ENCODE measurements at regions not wholly inside any gene's neighbourhood (a gene's known extent, or its start where the extent isn't known, plus 50 kb on each side); places are given as distances from the start of the nearest gene placed in this dataset.

DNA sequence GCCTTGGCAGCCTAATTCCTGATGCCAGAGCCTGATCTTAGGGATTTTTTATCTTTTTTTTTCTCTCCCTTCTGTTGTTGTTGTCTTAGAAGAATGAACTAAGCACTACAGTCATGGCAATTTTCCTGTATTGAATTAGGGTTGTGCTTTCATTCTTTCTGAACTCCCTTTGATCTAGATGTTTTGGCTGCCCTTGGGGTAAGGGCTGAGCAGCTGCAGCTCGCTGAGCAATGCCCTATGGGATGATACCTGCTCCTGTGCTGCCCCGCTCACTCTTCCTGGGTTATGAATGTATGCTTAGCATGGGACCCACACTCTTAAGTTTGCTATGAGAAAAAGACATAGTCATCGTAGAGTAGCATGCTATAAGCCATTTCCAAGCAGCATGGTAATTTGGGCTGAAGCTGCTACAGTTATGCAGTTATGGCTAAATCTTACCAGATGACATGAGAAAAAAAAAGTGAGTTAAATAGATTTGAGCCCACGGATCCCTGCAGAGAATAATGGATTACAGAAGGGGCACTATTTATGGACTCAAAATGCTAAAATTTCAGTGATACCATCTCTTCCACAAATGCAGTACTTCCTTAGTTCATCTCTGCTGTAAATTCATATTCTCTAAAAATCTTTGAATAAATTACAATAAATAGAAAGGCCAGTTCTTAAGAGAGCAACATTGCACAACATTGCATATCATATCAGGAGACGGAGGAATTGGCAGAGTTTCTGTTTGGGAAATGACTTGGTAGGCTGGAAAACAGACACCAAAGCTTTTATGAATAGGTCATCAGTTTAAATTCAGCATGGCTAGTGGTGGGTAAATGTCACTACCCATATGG is 79.2 kb upstream of the PTHLH start:
- H3K27me3 ChIP-seq, result no peaks in the 10 kb centered on the region
- WGBS, 3 donors, result 40 to 50% (median 48%) methylated on average over 5 of the region's 5 CpGs
- no peak overlapping the region for H3K4me3 ChIP-seq
- H3K27ac ChIP-seq, result no peak overlapping the region
- H3K36me3 ChIP-seq, result no peaks in the 10 kb centered on the region
- DNase-seq, result no peak
- TF ChIP-seq EP300 (IDR thresholded peaks at IDR 0.05) (no peak), CTCF (IDR thresholded peaks at IDR 0.05) (no peak), POLR2A (IDR thresholded peaks at IDR 0.05) (no peak)
- intact Hi-C loops (cut with DNase I), result loop anchor here in 1 of 4 donors (5.0 kb wide), 1 partner anchor 1559 kb away; no protein-coding TSS in a partner anchor
- no peaks in the 10 kb centered on the region for H3K4me1 ChIP-seq (ENCODE audit: insufficient read depth)
- H3K9me3 ChIP-seq, result no peaks in the 10 kb centered on the region

GRCh38 chr12:28053564-28053963 is 81.0 kb upstream of the PTHLH start:
- DNase-seq, result no peak

GRCh38 chr12:28054583-28054982 is 82.0 kb upstream of the PTHLH start:
- Histone ChIP-seq H3K27ac (no peak overlapping the region), H3K9me3 (no peaks in the 10 kb centered on the region), H3K36me3 (no peaks in the 10 kb centered on the region), H3K4me1 (ENCODE audit: insufficient read depth) (no peaks in the 10 kb centered on the region), H3K4me3 (no peak overlapping the region), H3K27me3 (no peaks in the 10 kb centered on the region)
- DNase-seq, result no peak
- no peak for TF ChIP-seq EP300 (IDR thresholded peaks at IDR 0.05)
- no peak for TF ChIP-seq CTCF (IDR thresholded peaks at IDR 0.05)
- no peak for TF ChIP-seq POLR2A (IDR thresholded peaks at IDR 0.05)
- intact Hi-C loops (cut with DNase I), result loop anchor here in 1 of 4 donors (5.0 kb wide), 1 partner anchor 1562 kb away; no protein-coding TSS in a partner anchor
- 86 to 97% (median 90%) methylated on average over 1 of the region's 1 CpG for WGBS, 3 donors

More at GRCh38 chr12:28053564-28053963, 81.0 kb upstream of the PTHLH start:
- Histone ChIP-seq H3K4me1 (ENCODE audit: insufficient read depth) (no peaks in the 10 kb centered on the region), H3K9me3 (no peaks in the 10 kb centered on the region), H3K4me3 (no peak overlapping the region), H3K36me3 (no peaks in the 10 kb centered on the region), H3K27me3 (no peaks in the 10 kb centered on the region), H3K27ac (no peak overlapping the region)
- intact Hi-C loops (cut with DNase I), result loop anchor here in 1 of 4 donors (5.0 kb wide), 1 partner anchor 1561 kb away; no protein-coding TSS in a partner anchor
- TF ChIP-seq CTCF (IDR thresholded peaks at IDR 0.05) (no peak), EP300 (IDR thresholded peaks at IDR 0.05) (no peak), POLR2A (IDR thresholded peaks at IDR 0.05) (no peak)
- WGBS, 3 donors, result 84 to 91% (median 85%) methylated on average over 5 of the region's 5 CpGs

DNA sequence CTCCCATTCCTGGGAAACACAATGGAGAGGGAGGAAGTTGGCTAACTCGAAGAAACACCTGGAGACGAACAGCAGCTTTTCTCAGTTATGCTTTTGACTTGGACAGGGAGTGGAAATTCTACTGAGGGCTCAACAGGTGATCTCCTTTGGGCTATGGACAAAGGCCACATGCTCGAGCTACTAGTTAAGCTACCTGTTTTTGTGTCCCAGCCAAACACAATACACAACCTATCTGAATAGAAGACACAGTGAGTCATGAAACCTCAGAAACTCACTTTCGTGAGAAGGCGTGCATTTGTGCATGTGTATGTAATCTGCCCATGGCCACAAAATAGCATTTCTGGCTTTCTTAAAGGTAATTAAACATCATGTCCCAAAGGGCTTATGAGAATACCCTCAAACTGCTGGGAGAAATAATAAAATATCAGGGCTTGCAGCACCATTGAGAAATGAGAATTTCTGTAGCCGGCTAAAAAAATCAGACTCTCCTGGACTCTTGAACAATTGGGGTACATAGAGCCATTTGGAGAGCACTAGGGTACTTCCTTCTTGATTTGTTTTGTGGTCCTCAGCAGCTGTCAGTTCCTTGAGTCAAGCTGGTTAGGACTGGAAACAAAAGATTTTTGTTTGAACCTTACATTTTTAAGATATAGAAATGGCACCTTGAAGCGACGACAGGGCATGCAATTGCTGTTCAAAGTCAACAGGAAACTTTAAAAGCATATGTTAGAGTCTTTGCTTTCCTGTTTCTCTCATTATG is 85.5 kb upstream of the PTHLH start:
- no peaks in the 10 kb centered on the region for H3K36me3 ChIP-seq
- no peak for TF ChIP-seq POLR2A (IDR thresholded peaks at IDR 0.05)
- no peak for TF ChIP-seq EP300 (IDR thresholded peaks at IDR 0.05)
- TF ChIP-seq CTCF (IDR thresholded peaks at IDR 0.05), result no peak
- intact Hi-C loops (cut with DNase I), result no loop called here
- H3K4me1 ChIP-seq (ENCODE audit: insufficient read depth), result no peaks in the 10 kb centered on the region
- DNase-seq, result no peak
- H3K27me3 ChIP-seq, result no peaks in the 10 kb centered on the region
- WGBS, 3 donors, result 89 to 92% (median 89%) methylated on average over 8 of the region's 8 CpGs
- no peak overlapping the region for H3K4me3 ChIP-seq
- no peak overlapping the region for H3K27ac ChIP-seq
- H3K9me3 ChIP-seq, result no peaks in the 10 kb centered on the region
